Esophagus muscularis mucosa (tissue), 4 donors: ENCODE measurements at regions not wholly inside any gene's neighbourhood (a gene's known extent, or its start where the extent isn't known, plus 50 kb on each side); places are given as distances from the start of the nearest gene placed in this dataset.
A peak's percentile ranks its signal among the peaks of the same experiment; 100 is the strongest.
"Not testable (repeated sequence)": the region's sequence is repeated elsewhere in the genome, so short reads cannot be mapped to it uniquely, and the experiment has no call there.

Experiments used
- DNase-seq: peaks from one replicate; pipeline ENCODE4 v3.0.0-alpha.2; 2017; ENCODE audit errors: extremely low spot score
- H3K27ac ChIP-seq, 4 donors: fragments of 200-600 bp; sonication (generic); replicated peaks in 1 of 4; 1 replicate in 3 of 4; 2 replicates in 1 of 4; pipeline ENCODE4 v1.5.1; 2016 to 2019; ENCODE audit warnings: mild to moderate bottlenecking in 1 of 4
- H3K27me3 ChIP-seq, 4 donors: fragments of 200-600 bp; sonication (generic); one replicate each; pipeline versions ENCODE4 v1.5.1 to v1.6.0; 2016 to 2019
- H3K36me3 ChIP-seq, 4 donors: fragments of 200-600 bp; sonication (generic); one replicate each; pipeline ENCODE4 v1.5.1; 2016 to 2019
- H3K4me1 ChIP-seq, 4 donors: fragments of 200-600 bp; sonication (generic); one replicate each; pipeline ENCODE4 v1.5.1; 2016 to 2019
- H3K4me3 ChIP-seq, 4 donors: fragments of 200-600 bp; sonication (generic); 1 replicate in 2 of 4; 2 replicates in 2 of 4; pipeline ENCODE4 v1.5.1; 2016 to 2019; ENCODE audit warnings: mild to moderate bottlenecking in 4 of 4, moderate library complexity in 1 of 4
- H3K9me3 ChIP-seq, 4 donors: fragments of 200-600 bp; sonication (generic); 1 replicate in 3 of 4; 2 replicates in 1 of 4; pipeline ENCODE4 v1.5.1; 2016 to 2019
- EP300 ChIP-seq: sonication (generic); formaldehyde crosslinking; IDR thresholded peaks from one replicate; pipeline ENCODE4 v1.6.1; 2017; ENCODE audit warnings: antibody characterized with exemption
- POLR2A ChIP-seq: fragments of 450-650 bp; IDR thresholded peaks from one replicate; pipeline ENCODE4 v1.6.1; 2017; ENCODE audit warnings: antibody characterized with exemption, moderate library complexity, mild to moderate bottlenecking, low read depth
- POLR2AphosphoS5 ChIP-seq, 2 donors: sonication (generic); formaldehyde crosslinking; IDR thresholded peaks; one replicate each; pipeline ENCODE4 v1.6.1; 2017; ENCODE audit warnings: antibody characterized with exemption in 2 of 2
- WGBS: methylation state at CpG from one replicate; pipeline ENCODE4 v1.1.5; 2018; 5-methylcytosine and 5-hydroxymethylcytosine counted together
- intact Hi-C: fragments of 100-400 bp; cut with DNase I; formaldehyde crosslinking; loops from one replicate; pipeline ENCODE4 v1.15.1; 2023
- TF ChIP-seq, protein P1 (sequence below), 3 experiments: fragments of 200-600 bp in 2 of 3; fragments of 450-650 bp in 1 of 3; sonication (generic) in 2 of 3; IDR thresholded peaks; one replicate each; pipeline ENCODE4 v1.5.1; 2017 to 2019; ENCODE audit warnings: antibody characterized with exemption in 3 of 3, mild to moderate bottlenecking in 2 of 3, moderate library complexity in 1 of 3

DNA sequence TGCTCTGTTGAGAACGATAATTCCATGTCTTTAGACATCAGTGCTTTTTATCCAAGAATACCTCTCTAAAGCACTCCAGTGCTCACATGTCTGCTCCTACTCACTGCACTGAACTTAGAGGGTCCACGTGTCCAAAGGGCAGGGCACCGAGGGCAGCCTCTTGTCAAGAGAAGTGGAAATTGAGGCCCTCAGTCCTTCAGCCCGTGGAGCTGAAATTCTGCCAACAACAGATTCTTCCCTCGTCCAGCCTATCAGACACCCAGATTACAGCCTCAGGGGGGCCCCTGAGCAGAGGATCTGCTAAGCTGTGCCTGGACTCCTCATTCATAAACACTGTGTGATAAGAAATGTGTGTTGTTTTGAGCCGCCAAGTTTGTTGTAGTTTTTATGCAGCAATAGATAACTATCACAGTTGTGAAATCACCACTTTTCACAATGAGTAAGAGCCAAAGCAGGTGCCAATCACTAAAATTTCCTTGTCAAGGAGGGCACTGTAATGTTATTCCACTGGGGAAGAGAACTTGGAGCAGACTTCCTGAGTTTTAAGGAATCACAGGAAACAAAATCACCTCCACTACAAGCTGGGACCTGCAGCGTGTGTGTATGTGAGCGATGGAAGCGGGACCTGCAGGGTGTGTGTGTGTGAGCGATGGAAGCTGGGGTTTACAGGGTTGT is 58.8 kb upstream of the IGFBPL1 start:
- H3K9me3 ChIP-seq = peaks cover 0 to 3% (median 0%) of the 10 kb centered on the region in 4 donors
- H3K4me3 ChIP-seq = no peak overlapping the region
- H3K4me1 ChIP-seq = no peaks in the 10 kb centered on the region
- 38% methylated on average over 10 of the region's 10 CpGs for WGBS
- TF ChIP-seq EP300 = no peak
- TF ChIP-seq POLR2AphosphoS5 (IDR thresholded peaks at IDR 0.05) = no peak
- TF ChIP-seq, protein P1, sequence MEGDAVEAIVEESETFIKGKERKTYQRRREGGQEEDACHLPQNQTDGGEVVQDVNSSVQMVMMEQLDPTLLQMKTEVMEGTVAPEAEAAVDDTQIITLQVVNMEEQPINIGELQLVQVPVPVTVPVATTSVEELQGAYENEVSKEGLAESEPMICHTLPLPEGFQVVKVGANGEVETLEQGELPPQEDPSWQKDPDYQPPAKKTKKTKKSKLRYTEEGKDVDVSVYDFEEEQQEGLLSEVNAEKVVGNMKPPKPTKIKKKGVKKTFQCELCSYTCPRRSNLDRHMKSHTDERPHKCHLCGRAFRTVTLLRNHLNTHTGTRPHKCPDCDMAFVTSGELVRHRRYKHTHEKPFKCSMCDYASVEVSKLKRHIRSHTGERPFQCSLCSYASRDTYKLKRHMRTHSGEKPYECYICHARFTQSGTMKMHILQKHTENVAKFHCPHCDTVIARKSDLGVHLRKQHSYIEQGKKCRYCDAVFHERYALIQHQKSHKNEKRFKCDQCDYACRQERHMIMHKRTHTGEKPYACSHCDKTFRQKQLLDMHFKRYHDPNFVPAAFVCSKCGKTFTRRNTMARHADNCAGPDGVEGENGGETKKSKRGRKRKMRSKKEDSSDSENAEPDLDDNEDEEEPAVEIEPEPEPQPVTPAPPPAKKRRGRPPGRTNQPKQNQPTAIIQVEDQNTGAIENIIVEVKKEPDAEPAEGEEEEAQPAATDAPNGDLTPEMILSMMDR (IDR thresholded peaks at IDR 0.05) = no peak
- TF ChIP-seq POLR2A = no peak
- H3K36me3 ChIP-seq = no peaks in the 10 kb centered on the region
- intact Hi-C loops = no loop called here
- no peak for DNase-seq
- no peak overlapping the region for H3K27ac ChIP-seq
- H3K27me3 ChIP-seq = peaks cover 0 to 32% (median 0%) of the 10 kb centered on the region in 4 donors

DNA sequence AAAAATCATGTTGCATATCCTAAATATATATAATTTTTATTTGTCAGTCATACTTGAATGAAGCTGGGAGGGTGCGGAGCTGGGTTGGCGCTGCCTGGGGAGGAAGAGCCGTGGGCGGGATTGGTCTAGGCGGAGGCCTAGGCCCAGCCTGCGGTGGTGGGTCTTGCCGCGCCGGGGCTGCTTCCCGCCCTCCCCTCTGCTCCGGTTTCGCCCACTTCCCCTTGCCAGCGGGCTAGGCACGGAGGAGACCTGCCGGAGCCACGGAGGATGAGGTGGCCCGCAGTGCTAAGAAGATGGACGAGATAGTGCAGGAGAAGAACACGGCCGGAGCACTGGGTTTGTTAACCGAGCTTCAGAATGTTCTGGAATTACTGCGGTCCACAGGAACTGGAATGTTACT is 54.0 kb upstream of the IGFBPL1 start:
- no peak overlapping the region for H3K4me3 ChIP-seq
- H3K27me3 ChIP-seq = peaks cover 0 to 5% (median 0%) of the 10 kb centered on the region in 4 donors
- H3K27ac ChIP-seq = no peak overlapping the region
- WGBS = 96% methylated on average over 22 of the region's 22 CpGs
- intact Hi-C loops = no loop called here
- DNase-seq = peak; percentile 68
- H3K36me3 ChIP-seq = no peaks in the 10 kb centered on the region
- no peak for TF ChIP-seq POLR2A
- TF ChIP-seq EP300 = no peak
- no peak for TF ChIP-seq POLR2AphosphoS5 (IDR thresholded peaks at IDR 0.05)
- TF ChIP-seq, protein P1 (IDR thresholded peaks at IDR 0.05) = no peak
- H3K9me3 ChIP-seq = peaks cover 0 to 12% (median 0%) of the 10 kb centered on the region in 4 donors
- no peaks in the 10 kb centered on the region for H3K4me1 ChIP-seq

DNA sequence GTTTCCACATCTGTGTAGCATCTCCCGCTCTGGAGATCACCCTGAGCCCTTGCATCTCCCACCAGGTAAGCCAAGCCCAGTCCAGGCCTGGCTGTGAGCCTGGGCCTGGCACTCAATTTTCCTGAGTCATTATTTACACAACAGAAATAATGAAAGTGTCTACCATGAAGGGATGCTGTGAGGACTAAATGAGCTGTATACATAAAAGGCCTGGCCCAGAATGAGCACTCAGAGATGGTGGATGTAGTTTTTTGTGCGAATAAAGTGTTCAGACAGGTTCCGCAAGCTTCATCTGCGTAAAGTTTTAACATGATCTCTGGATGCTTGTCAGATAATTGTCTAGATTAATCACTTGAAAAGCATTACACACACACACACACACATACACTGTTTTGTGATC is 50.2 kb upstream of the IGFBPL1 start:
- Histone ChIP-seq H3K9me3 (peaks cover 0 to 12% (median 0%) of the 10 kb centered on the region in 4 donors), H3K27me3 (peaks cover 0 to 25% (median 0%) of the 10 kb centered on the region in 4 donors)
- H3K27ac ChIP-seq, H3K4me1 ChIP-seq, DNase-seq, intact Hi-C loops, H3K36me3 ChIP-seq, H3K4me3 ChIP-seq: not testable (repeated sequence)
- WGBS = 96% methylated on average over 4 of the region's 4 CpGs
